PC-3 (cell line): ENCODE measurements at regions not wholly inside any gene's neighbourhood (a gene's known extent, or its start where the extent isn't known, plus 50 kb on each side); places are given as distances from the start of the nearest gene placed in this dataset.
"Not testable (repeated sequence)": the region's sequence is repeated elsewhere in the genome, so short reads cannot be mapped to it uniquely, and the experiment has no call there.

Experiments
- ATAC-seq: fragments of 200-7000 bp; cut with Tn5 transposase; 2 replicates; pipeline ENCODE4 v1.9.1; 2020; ENCODE audit warnings: mild to moderate bottlenecking, moderate library complexity
- BruUV-seq: library from RNA; stranded (reverse); fragments of 400-500 nt; replicated peaks from 2 replicates; lab custom pipeline; 2021; lab: Mats Ljungman, UMichigan
- CTCF ChIA-PET: fragments of 300-600 bp; sonication (Branson Sonifier 250); formaldehyde crosslinking; loops from one replicate; lab custom pipeline; 2022; ENCODE audit warnings: antibody characterized with exemption; lab: Charles Lee
- POLR2A ChIA-PET: fragments of 300-600 bp; sonication (Branson Sonifier 250); formaldehyde crosslinking; loops from one replicate; lab custom pipeline; 2022; ENCODE audit warnings: antibody characterized with exemption; ENCODE audit not compliant: unreplicated experiment; lab: Charles Lee
- DNase-seq: peaks from one replicate; pipeline ENCODE4 v3.0.0-alpha.2; 2015
- H2AFZ ChIP-seq: fragments of 300-600 bp; sonication (generic); 2 replicates; pipeline ENCODE4 v1.6.0; 2016; ENCODE audit warnings: antibody characterized with exemption, low read length
- H3F3A ChIP-seq: fragments of 300-600 bp; sonication (generic); one replicate; pipeline ENCODE4 v1.6.0; 2017; ENCODE audit warnings: antibody characterized with exemption, low read length, control low read depth, mild to moderate bottlenecking; ENCODE audit not compliant: unreplicated experiment
- H3K27ac ChIP-seq: fragments of 300-600 bp; sonication (generic); 2 replicates; pipeline ENCODE4 v1.5.1; 2016; ENCODE audit warnings: mild to moderate bottlenecking, low read length
- H3K27me3 ChIP-seq: fragments of 300-600 bp; sonication (generic); 2 replicates; pipeline ENCODE4 v1.6.1; 2016; ENCODE audit warnings: low read length, mixed read lengths
- H3K36me3 ChIP-seq: fragments of 300-600 bp; sonication (generic); 2 replicates; pipeline ENCODE4 v1.6.1; 2016; ENCODE audit warnings: low read depth, mixed run types, low read length, mixed read lengths
- H3K4me1 ChIP-seq: fragments of 300-600 bp; sonication (generic); 2 replicates; pipeline ENCODE4 v1.5.1; 2016; ENCODE audit warnings: low read length; ENCODE audit not compliant: insufficient read depth
- H3K4me2 ChIP-seq: fragments of 300-600 bp; sonication (generic); 2 replicates; pipeline ENCODE4 v1.6.0; 2016; ENCODE audit warnings: low read length
- H3K4me3 ChIP-seq: fragments of 300-600 bp; sonication (generic); 2 replicates; pipeline ENCODE4 v1.5.1; 2016; ENCODE audit warnings: mild to moderate bottlenecking, low read length, mixed read lengths
- H3K79me2 ChIP-seq: fragments of 300-600 bp; sonication (generic); 2 replicates; pipeline ENCODE4 v1.6.1; 2017; ENCODE audit warnings: low read length, mixed read lengths
- H3K9ac ChIP-seq: fragments of 300-600 bp; sonication (generic); 2 replicates; pipeline ENCODE4 v1.6.0; 2016; ENCODE audit warnings: mild to moderate bottlenecking, low read length
- H3K9me2 ChIP-seq: fragments of 300-600 bp; sonication (generic); replicated peaks from 2 replicates; pipeline ENCODE4 v1.6.1; 2016; ENCODE audit warnings: mixed run types, low read length, mixed read lengths
- H3K9me3 ChIP-seq: fragments of 300-600 bp; sonication (generic); 2 replicates; pipeline ENCODE4 v1.6.1; 2016; ENCODE audit warnings: low read length, mixed read lengths
- H4K20me1 ChIP-seq: fragments of 300-600 bp; sonication (generic); 2 replicates; pipeline ENCODE4 v1.6.1; 2016; ENCODE audit warnings: low read length, mixed read lengths
- CTCF ChIP-seq: fragments of 300-600 bp; sonication (generic); conservative IDR thresholded peaks from 2 replicates; pipeline ENCODE4 v1.5.1; 2017; ENCODE audit warnings: antibody characterized with exemption, low read depth, mild to moderate bottlenecking, low read length
- EZH2 ChIP-seq: fragments of 300-600 bp; sonication (generic); IDR thresholded peaks from one replicate; pipeline ENCODE4 v1.6.1; 2017; ENCODE audit warnings: antibody characterized with exemption, mild to moderate bottlenecking, low read length; ENCODE audit not compliant: unreplicated experiment
- EZH2phosphoT487 ChIP-seq: fragments of 300-600 bp; sonication (generic); IDR thresholded peaks from 2 replicates; pipeline ENCODE4 v1.6.1; 2018; ENCODE audit warnings: mild to moderate bottlenecking, antibody characterized with exemption, low read length, borderline replicate concordance
- intact Hi-C: fragments of 100-400 bp; cut with micrococcal nuclease; formaldehyde crosslinking; loops from 2 replicates; pipeline ENCODE4 v1.9.0; 2023

GRCh38 chr5:165031371-165031770, 1526.0 kb downstream of the MAT2B start:
- Histone ChIP-seq H3K9me2 (no peaks in the 10 kb centered on the region), H3K36me3 (no peaks in the 10 kb centered on the region), H3K9me3 (no peaks in the 10 kb centered on the region), H3K79me2 (no peaks in the 10 kb centered on the region), H3K4me1 (no peaks in the 10 kb centered on the region), H3K4me3 (no peak overlapping the region), H3K9ac (no peak overlapping the region), H3K4me2 (no peak overlapping the region), H3K27me3 (no peaks in the 10 kb centered on the region), H3K27ac (no peak overlapping the region), H2AFZ (no peak overlapping the region), H3F3A (no peaks in the 10 kb centered on the region), H4K20me1 (no peaks in the 10 kb centered on the region)
- TF ChIP-seq EZH2 (no peak), EZH2phosphoT487 (no peak), CTCF (no peak)
- DNase-seq (no peak), ATAC-seq (no peak)
- CTCF ChIA-PET = no interaction called here
- no TSS peak for BruUV-seq
- intact Hi-C loops = no loop called here
- POLR2A ChIA-PET = no interaction called here

- Histone ChIP-seq H3K4me3 (no peak overlapping the region), H3K9me3 (no peaks in the 10 kb centered on the region), H3K27ac (no peak overlapping the region), H3K4me1 (no peaks in the 10 kb centered on the region), H3F3A (no peaks in the 10 kb centered on the region), H3K27me3 (no peaks in the 10 kb centered on the region), H3K9ac (no peak overlapping the region), H3K4me2 (no peak overlapping the region), H3K9me2 (no peaks in the 10 kb centered on the region), H3K36me3 (no peaks in the 10 kb centered on the region), H3K79me2 (no peaks in the 10 kb centered on the region), H4K20me1 (no peaks in the 10 kb centered on the region), H2AFZ (no peak overlapping the region)
- CTCF ChIA-PET = no interaction called here
- no peak for DNase-seq
- POLR2A ChIA-PET = no interaction called here
- ATAC-seq = no peak
- TF ChIP-seq EZH2 = no peak
- TF ChIP-seq EZH2phosphoT487 = no peak
- BruUV-seq = no TSS peak
- intact Hi-C loops = no loop called here
Observed at GRCh38 chr5:165035520-165035919, 1530.1 kb downstream of the MAT2B start.

GRCh38 chr5:165039748-165040147, 1534.3 kb downstream of the MAT2B start:
- TF ChIP-seq CTCF (no peak), EZH2 (no peak), EZH2phosphoT487 (no peak)
- no peaks in the 10 kb centered on the region for H3F3A ChIP-seq

GRCh38 chr5:165045941-165046340, 1540.5 kb downstream of the MAT2B start:
- H3K4me3 ChIP-seq, CTCF ChIA-PET, H3F3A ChIP-seq, DNase-seq, H3K4me2 ChIP-seq, intact Hi-C loops, H3K9me2 ChIP-seq, H3K79me2 ChIP-seq, H2AFZ ChIP-seq, H3K27me3 ChIP-seq, H4K20me1 ChIP-seq, ATAC-seq, H3K4me1 ChIP-seq, H3K9me3 ChIP-seq, H3K36me3 ChIP-seq, BruUV-seq, H3K27ac ChIP-seq, H3K9ac ChIP-seq, POLR2A ChIA-PET: not testable (repeated sequence)

More at GRCh38 chr5:165039748-165040147, 1534.3 kb downstream of the MAT2B start:
- Histone ChIP-seq H3K4me3 (no peak overlapping the region), H3K9me3 (no peaks in the 10 kb centered on the region), H3K79me2 (no peaks in the 10 kb centered on the region), H3K27ac (no peak overlapping the region), H3K4me2 (no peak overlapping the region), H3K4me1 (no peaks in the 10 kb centered on the region), H3K9me2 (no peaks in the 10 kb centered on the region), H4K20me1 (no peaks in the 10 kb centered on the region), H3K27me3 (no peaks in the 10 kb centered on the region), H3K36me3 (no peaks in the 10 kb centered on the region), H3K9ac (no peak overlapping the region), H2AFZ (no peak overlapping the region)
- POLR2A ChIA-PET = no interaction called here
- ATAC-seq (no peak), DNase-seq (no peak)
- intact Hi-C loops = no loop called here
- CTCF ChIA-PET = no interaction called here
- BruUV-seq = no TSS peak
